ENCODE measurements at regions not wholly inside any gene's neighbourhood (a gene's known extent, or its start where the extent isn't known, plus 50 kb on each side); places are given as distances from the start of the nearest gene placed in this dataset.

DNA sequence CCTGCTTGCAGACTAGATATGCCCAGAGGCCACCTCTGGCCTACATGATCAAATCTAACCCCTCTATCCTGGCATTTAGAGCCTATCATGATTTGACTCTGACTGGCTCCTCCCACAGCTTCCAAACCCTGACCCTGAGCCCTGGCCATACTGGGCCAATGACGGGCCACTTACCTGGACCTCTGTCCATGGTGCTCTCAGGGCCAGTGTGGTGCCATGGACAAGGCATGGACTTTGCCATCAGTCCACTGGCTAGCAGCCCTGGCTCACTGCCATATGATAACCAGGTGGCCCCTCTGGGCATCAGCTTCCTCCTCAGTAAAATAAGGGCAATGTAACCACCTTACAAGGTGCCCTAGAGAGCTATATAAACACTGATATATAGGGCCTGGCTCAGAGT lies 713.4 kb downstream of the PTPRU start:
- TF ChIP-seq POLR2AphosphoS5 (IDR thresholded peaks at IDR 0.05; ENCODE audit: low read depth, low read length): no peak
- TF ChIP-seq, protein P1, sequence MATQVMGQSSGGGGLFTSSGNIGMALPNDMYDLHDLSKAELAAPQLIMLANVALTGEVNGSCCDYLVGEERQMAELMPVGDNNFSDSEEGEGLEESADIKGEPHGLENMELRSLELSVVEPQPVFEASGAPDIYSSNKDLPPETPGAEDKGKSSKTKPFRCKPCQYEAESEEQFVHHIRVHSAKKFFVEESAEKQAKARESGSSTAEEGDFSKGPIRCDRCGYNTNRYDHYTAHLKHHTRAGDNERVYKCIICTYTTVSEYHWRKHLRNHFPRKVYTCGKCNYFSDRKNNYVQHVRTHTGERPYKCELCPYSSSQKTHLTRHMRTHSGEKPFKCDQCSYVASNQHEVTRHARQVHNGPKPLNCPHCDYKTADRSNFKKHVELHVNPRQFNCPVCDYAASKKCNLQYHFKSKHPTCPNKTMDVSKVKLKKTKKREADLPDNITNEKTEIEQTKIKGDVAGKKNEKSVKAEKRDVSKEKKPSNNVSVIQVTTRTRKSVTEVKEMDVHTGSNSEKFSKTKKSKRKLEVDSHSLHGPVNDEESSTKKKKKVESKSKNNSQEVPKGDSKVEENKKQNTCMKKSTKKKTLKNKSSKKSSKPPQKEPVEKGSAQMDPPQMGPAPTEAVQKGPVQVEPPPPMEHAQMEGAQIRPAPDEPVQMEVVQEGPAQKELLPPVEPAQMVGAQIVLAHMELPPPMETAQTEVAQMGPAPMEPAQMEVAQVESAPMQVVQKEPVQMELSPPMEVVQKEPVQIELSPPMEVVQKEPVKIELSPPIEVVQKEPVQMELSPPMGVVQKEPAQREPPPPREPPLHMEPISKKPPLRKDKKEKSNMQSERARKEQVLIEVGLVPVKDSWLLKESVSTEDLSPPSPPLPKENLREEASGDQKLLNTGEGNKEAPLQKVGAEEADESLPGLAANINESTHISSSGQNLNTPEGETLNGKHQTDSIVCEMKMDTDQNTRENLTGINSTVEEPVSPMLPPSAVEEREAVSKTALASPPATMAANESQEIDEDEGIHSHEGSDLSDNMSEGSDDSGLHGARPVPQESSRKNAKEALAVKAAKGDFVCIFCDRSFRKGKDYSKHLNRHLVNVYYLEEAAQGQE (IDR thresholded peaks at IDR 0.05; ENCODE audit: insufficient read depth in 1 of 2, low read depth in 2 of 2, low read length in 2 of 2): peak; percentile 69 to 88
- no peak for TF ChIP-seq SIN3A (IDR thresholded peaks at IDR 0.05; ENCODE audit: borderline replicate concordance, insufficient read depth, low read length)
- TF ChIP-seq TAF1 (IDR thresholded peaks at IDR 0.05; ENCODE audit: borderline replicate concordance, insufficient read depth, low read length): no peak
- TF ChIP-seq FOXP2 (optimal IDR thresholded peaks at IDR 0.05; ENCODE audit: borderline replicate concordance, extremely low read depth, extremely low read length, insufficient read depth): no peak

Data from PFSK-1 (cell line).